PC-9 (cell line): ENCODE measurements at regions not wholly inside any gene's neighbourhood (a gene's known extent, or its start where the extent isn't known, plus 50 kb on each side); places are given as distances from the start of the nearest gene placed in this dataset.

Experiments used
- BruUV-seq: library from RNA; stranded (reverse); fragments of 400-500 nt; replicated peaks from 2 replicates; lab custom pipeline; 2021; lab: Mats Ljungman, UMichigan
- CTCF ChIA-PET: fragments of 300-600 bp; sonication (Branson Sonifier 250); formaldehyde crosslinking; loops from one replicate; lab custom pipeline; 2022; ENCODE audit warnings: antibody characterized with exemption; lab: Charles Lee
- POLR2A ChIA-PET: fragments of 300-600 bp; sonication (Branson Sonifier 250); formaldehyde crosslinking; loops from one replicate; lab custom pipeline; 2022; ENCODE audit warnings: antibody characterized with exemption; ENCODE audit not compliant: unreplicated experiment; lab: Charles Lee
- DNase-seq, 2 experiments: peaks; one replicate each; pipeline versions ENCODE4 v3.0.0 to v3.0.0-alpha.2; 2015 to 2022; ENCODE audit warnings: mixed read lengths in 1 of 2
- H2AFZ ChIP-seq: fragments of 200-600 bp; sonication (generic); 2 replicates; pipeline ENCODE4 v1.8.1; 2017; ENCODE audit warnings: antibody characterized with exemption
- H3F3A ChIP-seq: fragments of 200-600 bp; sonication (generic); 2 replicates; pipeline ENCODE4 v1.8.1; 2017; ENCODE audit warnings: antibody characterized with exemption, mild to moderate bottlenecking, low read depth; ENCODE audit not compliant: insufficient read depth
- H3K27ac ChIP-seq: fragments of 200-600 bp; sonication (generic); 2 replicates; pipeline ENCODE4 v1.6.1; 2016; ENCODE audit warnings: mixed run types
- H3K27me3 ChIP-seq: fragments of 200-600 bp; sonication (generic); 2 replicates; pipeline ENCODE4 v1.6.1; 2016; ENCODE audit warnings: low read depth, mixed run types; ENCODE audit not compliant: insufficient read depth
- H3K36me3 ChIP-seq: fragments of 200-600 bp; sonication (generic); 2 replicates; pipeline ENCODE4 v1.6.1; 2016; ENCODE audit warnings: low read depth, mixed run types
- H3K4me1 ChIP-seq: fragments of 200-600 bp; sonication (generic); replicated peaks from 2 replicates; pipeline ENCODE4 v1.6.1; 2016; ENCODE audit warnings: mixed run types; ENCODE audit not compliant: insufficient read depth
- H3K4me2 ChIP-seq: fragments of 200-600 bp; sonication (generic); 2 replicates; pipeline ENCODE4 v1.6.1; 2017; ENCODE audit warnings: mixed run types
- H3K4me3 ChIP-seq: fragments of 200-600 bp; sonication (generic); 2 replicates; pipeline ENCODE4 v1.6.1; 2016; ENCODE audit warnings: mixed run types
- H3K79me2 ChIP-seq: fragments of 200-600 bp; sonication (generic); 2 replicates; pipeline ENCODE4 v1.6.1; 2017; ENCODE audit warnings: low read depth, mixed run types
- H3K9me2 ChIP-seq: fragments of 200-600 bp; sonication (generic); 2 replicates; pipeline ENCODE4 v1.8.1; 2017; ENCODE audit warnings: mild to moderate bottlenecking; ENCODE audit not compliant: insufficient read depth
- H3K9me3 ChIP-seq: fragments of 200-600 bp; sonication (generic); 2 replicates; pipeline ENCODE4 v1.8.1; 2016; ENCODE audit warnings: low read depth; ENCODE audit not compliant: insufficient read depth
- H4K20me1 ChIP-seq: fragments of 200-600 bp; sonication (generic); 2 replicates; pipeline ENCODE4 v1.8.1; 2017; ENCODE audit not compliant: insufficient read depth
- EZH2 ChIP-seq: fragments of 200-600 bp; sonication (generic); IDR thresholded peaks from 2 replicates; pipeline ENCODE4 v1.8.0; 2017; ENCODE audit warnings: antibody characterized with exemption, low read depth
- intact Hi-C: fragments of 100-400 bp; cut with micrococcal nuclease; formaldehyde crosslinking; loops from one replicate; pipeline ENCODE4 v1.10.0; 2022; ENCODE audit not compliant: unreplicated experiment
- TF ChIP-seq, protein P1 (sequence below): fragments of 200-600 bp; sonication (generic); conservative IDR thresholded peaks from 2 replicates; pipeline ENCODE4 v1.6.1; 2017; ENCODE audit warnings: mixed run types, antibody characterized with exemption, mild to moderate bottlenecking, moderate library complexity

GRCh38 chr15:93941697-93942096, 289.7 kb upstream of the MCTP2 start:
- no peak overlapping the region for H3K4me3 ChIP-seq
- no peaks in the 10 kb centered on the region for H3K79me2 ChIP-seq
- no peaks in the 10 kb centered on the region for H4K20me1 ChIP-seq
- H3F3A ChIP-seq = no peaks in the 10 kb centered on the region
- BruUV-seq = no TSS peak
- no peak overlapping the region for H2AFZ ChIP-seq
- intact Hi-C loops = no loop called here
- 0 out of 2 replicates have a peak, but pooled peaks cover 5% of the 10 kb centered on the region for H3K27me3 ChIP-seq
- DNase-seq = no peak
- H3K36me3 ChIP-seq = no peaks in the 10 kb centered on the region
- H3K9me2 ChIP-seq = no peaks in the 10 kb centered on the region
- no peaks in the 10 kb centered on the region for H3K4me1 ChIP-seq
- no peak overlapping the region for H3K27ac ChIP-seq
- H3K9me3 ChIP-seq = no peaks in the 10 kb centered on the region
- no peak for TF ChIP-seq EZH2
- TF ChIP-seq, protein P1, sequence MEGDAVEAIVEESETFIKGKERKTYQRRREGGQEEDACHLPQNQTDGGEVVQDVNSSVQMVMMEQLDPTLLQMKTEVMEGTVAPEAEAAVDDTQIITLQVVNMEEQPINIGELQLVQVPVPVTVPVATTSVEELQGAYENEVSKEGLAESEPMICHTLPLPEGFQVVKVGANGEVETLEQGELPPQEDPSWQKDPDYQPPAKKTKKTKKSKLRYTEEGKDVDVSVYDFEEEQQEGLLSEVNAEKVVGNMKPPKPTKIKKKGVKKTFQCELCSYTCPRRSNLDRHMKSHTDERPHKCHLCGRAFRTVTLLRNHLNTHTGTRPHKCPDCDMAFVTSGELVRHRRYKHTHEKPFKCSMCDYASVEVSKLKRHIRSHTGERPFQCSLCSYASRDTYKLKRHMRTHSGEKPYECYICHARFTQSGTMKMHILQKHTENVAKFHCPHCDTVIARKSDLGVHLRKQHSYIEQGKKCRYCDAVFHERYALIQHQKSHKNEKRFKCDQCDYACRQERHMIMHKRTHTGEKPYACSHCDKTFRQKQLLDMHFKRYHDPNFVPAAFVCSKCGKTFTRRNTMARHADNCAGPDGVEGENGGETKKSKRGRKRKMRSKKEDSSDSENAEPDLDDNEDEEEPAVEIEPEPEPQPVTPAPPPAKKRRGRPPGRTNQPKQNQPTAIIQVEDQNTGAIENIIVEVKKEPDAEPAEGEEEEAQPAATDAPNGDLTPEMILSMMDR = no peak
- POLR2A ChIA-PET = no interaction called here
- CTCF ChIA-PET = no interaction called here
- H3K4me2 ChIP-seq = no peak overlapping the region

DNA sequence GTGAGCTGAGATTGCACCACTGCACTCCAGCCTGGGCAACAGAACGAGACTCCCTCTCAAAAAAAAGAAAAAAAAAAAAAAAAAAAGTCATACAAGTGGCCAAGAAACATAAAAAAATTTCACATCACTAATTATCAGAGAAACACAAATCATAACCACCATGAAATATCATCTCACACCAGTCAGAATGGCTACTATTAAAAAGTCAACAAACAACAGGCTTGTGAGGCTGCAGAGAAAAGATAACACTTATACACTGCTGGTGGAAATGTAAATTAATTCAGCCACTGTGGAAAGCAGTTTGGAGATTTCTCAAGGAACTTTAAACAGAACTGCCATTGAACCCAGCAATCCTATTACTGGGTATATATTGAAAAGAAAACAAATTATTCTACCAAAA, 291.1 kb upstream of the MCTP2 start:
- H3K27me3 ChIP-seq = peaks cover 13% of the 10 kb centered on the region
- H4K20me1 ChIP-seq = no peaks in the 10 kb centered on the region
- H3K79me2 ChIP-seq = no peaks in the 10 kb centered on the region
- POLR2A ChIA-PET = no interaction called here
- no peaks in the 10 kb centered on the region for H3K4me1 ChIP-seq
- no TSS peak for BruUV-seq
- no peaks in the 10 kb centered on the region for H3K9me2 ChIP-seq
- no peak for DNase-seq
- TF ChIP-seq, protein P1 = no peak
- TF ChIP-seq EZH2 = no peak
- no peak overlapping the region for H3K4me3 ChIP-seq
- intact Hi-C loops = no loop called here
- CTCF ChIA-PET = no interaction called here
- no peaks in the 10 kb centered on the region for H3K9me3 ChIP-seq
- H3K36me3 ChIP-seq = no peaks in the 10 kb centered on the region
- no peak overlapping the region for H2AFZ ChIP-seq
- no peak overlapping the region for H3K27ac ChIP-seq
- H3F3A ChIP-seq = no peaks in the 10 kb centered on the region
- no peak overlapping the region for H3K4me2 ChIP-seq

- no peaks in the 10 kb centered on the region for H3K4me1 ChIP-seq
- DNase-seq = no peak
- intact Hi-C loops = no loop called here
- H3K27ac ChIP-seq = no peak overlapping the region
- H3K4me3 ChIP-seq = no peak overlapping the region
- no peak for TF ChIP-seq EZH2
- TF ChIP-seq, protein P1 = no peak
- no peak overlapping the region for H3K4me2 ChIP-seq
- no peak overlapping the region for H2AFZ ChIP-seq
- no peaks in the 10 kb centered on the region for H3K9me2 ChIP-seq
- no peaks in the 10 kb centered on the region for H4K20me1 ChIP-seq
- no peaks in the 10 kb centered on the region for H3K79me2 ChIP-seq
- BruUV-seq = no TSS peak
- no peaks in the 10 kb centered on the region for H3K9me3 ChIP-seq
- no peaks in the 10 kb centered on the region for H3F3A ChIP-seq
- H3K27me3 ChIP-seq = peaks cover 23% of the 10 kb centered on the region
- H3K36me3 ChIP-seq = no peaks in the 10 kb centered on the region
- POLR2A ChIA-PET = no interaction called here
- CTCF ChIA-PET = no interaction called here
Measured at GRCh38 chr15:93932164-93932776, 299.1 kb upstream of the MCTP2 start.
